ENCODE measurements at regions not wholly inside any gene's neighbourhood (a gene's known extent, or its start where the extent isn't known, plus 50 kb on each side); places are given as distances from the start of the nearest gene placed in this dataset.

- TF ChIP-seq CTCF (conservative IDR thresholded peaks at IDR 0.05; ENCODE audit: low read length) (no peak), EZH2phosphoT487 (IDR thresholded peaks at IDR 0.05; ENCODE audit: borderline replicate concordance, low read depth, low read length) (no peak)
These were observed 268.6 kb upstream of the ANO5 start for GRCh38 chr11:21924262-21924661.
